Adrenal gland (tissue), 9 donors: ENCODE measurements at regions not wholly inside any gene's neighbourhood (a gene's known extent, or its start where the extent isn't known, plus 50 kb on each side); places are given as distances from the start of the nearest gene placed in this dataset.

Experiments used
- DNase-seq, 7 donors: peaks; one replicate each; pipeline ENCODE4 v3.0.0-alpha.2; 2019 to 2020
- H3K27ac ChIP-seq, 5 donors: fragments of 200-600 bp; sonication (generic) in 4 of 5; 1 replicate in 3 of 5; 2 replicates in 2 of 5; pipeline versions ENCODE4 v1.5.1 to v1.8.0; 2016 to 2020; ENCODE audit warnings: mild to moderate bottlenecking in 1 of 5
- H3K27me3 ChIP-seq: fragments of 200-600 bp; 2 replicates; pipeline ENCODE4 v1.8.0; 2021
- H3K36me3 ChIP-seq, 2 donors: fragments of 200-600 bp; replicated peaks in 1 of 2; 1 replicate in 1 of 2; 2 replicates in 1 of 2; pipeline versions ENCODE4 v1.5.1 to v1.8.0; 2018 to 2022
- H3K4me1 ChIP-seq, 2 donors: fragments of 200-600 bp; replicated peaks in 1 of 2; 1 replicate in 1 of 2; 2 replicates in 1 of 2; pipeline versions ENCODE4 v1.5.1 to v1.8.0; 2018 to 2021
- H3K4me3 ChIP-seq, 4 donors: fragments of 200-600 bp; sonication (generic) in 3 of 4; one replicate each; pipeline ENCODE4 v1.5.1; 2016 to 2018
- H3K9me3 ChIP-seq, 3 donors: fragments of 200-600 bp; sonication (generic) in 1 of 3; replicated peaks in 1 of 3; 1 replicate in 2 of 3; 2 replicates in 1 of 3; pipeline versions ENCODE4 v1.5.1 to v1.8.0; 2016 to 2021
- CTCF ChIP-seq, 6 experiments: fragments of 450-650 bp in 4 of 6; fragments of 200-600 bp in 2 of 6; sonication (generic) in 1 of 6; IDR thresholded peaks; 1 replicate in 5 of 6; 2 replicates in 1 of 6; pipeline versions ENCODE4 v1.5.1 to v1.8.0; 2016 to 2021; ENCODE audit warnings: antibody characterized with exemption in 6 of 6, mild to moderate bottlenecking in 2 of 6, moderate library complexity in 1 of 6
- POLR2A ChIP-seq, 2 donors: fragments of 450-650 bp; IDR thresholded peaks; one replicate each; pipeline ENCODE4 v1.6.1; 2017; ENCODE audit warnings: antibody characterized with exemption in 2 of 2, mild to moderate bottlenecking in 2 of 2, moderate library complexity in 1 of 2
- WGBS, 4 donors: extraction: QIAGEN DNeasy Blood & Tissue Kit in 2 of 4; methylation state at CpG; one replicate each; pipeline versions ENCODE4 v1.1.5 to v1.1.7; 2013 to 2017; 5-methylcytosine and 5-hydroxymethylcytosine counted together
- intact Hi-C, 2 donors: fragments of 100-400 bp; cut with DNase I; formaldehyde crosslinking; loops; one replicate each; pipeline versions ENCODE4 v1.14.1 to v1.15.0; 2022 to 2023
- donor health status: healthy with polysubstance abuse.
- donor health status: Bipolar disorder and iron deficiency.
- donor health status: DM: yes; HTN: yes; CAD: no.
- donor health status: DM: no; HTN: no; CAD: no.
- donor health status: DM: no; HTN: no; CAD: no.

GRCh38 chr4:166602068-166602467 is 632.2 kb downstream of the SPOCK3 start:
- H3K4me3 ChIP-seq = no peak overlapping the region
- H3K36me3 ChIP-seq = no peaks in the 10 kb centered on the region
- intact Hi-C loops = no loop called here
- no peaks in the 10 kb centered on the region for H3K4me1 ChIP-seq
- H3K9me3 ChIP-seq = no peaks in the 10 kb centered on the region
- H3K27ac ChIP-seq = no peak overlapping the region
- DNase-seq = no peak
- H3K27me3 ChIP-seq = no peaks in the 10 kb centered on the region
- 78 to 88% (median 85%) methylated on average over 8 of the region's 8 CpGs for WGBS, 4 donors
- no peak for TF ChIP-seq POLR2A (IDR thresholded peaks at IDR 0.05)
- TF ChIP-seq CTCF (IDR thresholded peaks at IDR 0.05) = no peak

GRCh38 chr4:166622425-166622977 is 611.8 kb downstream of the SPOCK3 start:
- Histone ChIP-seq H3K4me1 (no peaks in the 10 kb centered on the region), H3K36me3 (no peaks in the 10 kb centered on the region), H3K27ac (no peak overlapping the region), H3K9me3 (no peaks in the 10 kb centered on the region), H3K27me3 (no peaks in the 10 kb centered on the region), H3K4me3 (no peak overlapping the region)
- DNase-seq = no peak
- WGBS, 4 donors = 58 to 68% (median 60%) methylated on average over 6 of the region's 6 CpGs
- intact Hi-C loops = no loop called here
- TF ChIP-seq POLR2A (IDR thresholded peaks at IDR 0.05) (no peak), CTCF (IDR thresholded peaks at IDR 0.05) (no peak)

- Histone ChIP-seq H3K4me3 (no peak overlapping the region), H3K4me1 (no peaks in the 10 kb centered on the region), H3K36me3 (no peaks in the 10 kb centered on the region), H3K27me3 (no peaks in the 10 kb centered on the region), H3K27ac (no peak overlapping the region), H3K9me3 (no peaks in the 10 kb centered on the region)
- intact Hi-C loops = no loop called here
- TF ChIP-seq CTCF (IDR thresholded peaks at IDR 0.05) = no peak
- no peak for TF ChIP-seq POLR2A (IDR thresholded peaks at IDR 0.05)
- DNase-seq = no peak
- 55 to 65% (median 62%) methylated on average over 1 of the region's 1 CpG for WGBS, 4 donors
Observed at GRCh38 chr4:166625018-166625637, 609.2 kb downstream of the SPOCK3 start.

GRCh38 chr4:166628454-166628853 is 605.8 kb downstream of the SPOCK3 start:
- WGBS, 4 donors = 42 to 82% (median 76%) methylated on average over 2 of the region's 2 CpGs
- Histone ChIP-seq H3K4me3 (no peak overlapping the region), H3K27ac (no peak overlapping the region), H3K27me3 (no peaks in the 10 kb centered on the region), H3K4me1 (no peaks in the 10 kb centered on the region), H3K36me3 (no peaks in the 10 kb centered on the region), H3K9me3 (no peaks in the 10 kb centered on the region)
- no peak for DNase-seq
- intact Hi-C loops = no loop called here
- TF ChIP-seq POLR2A (IDR thresholded peaks at IDR 0.05) (no peak), CTCF (IDR thresholded peaks at IDR 0.05) (no peak)
